SK-N-MC (cell line): ENCODE measurements at regions not wholly inside any gene's neighbourhood (a gene's known extent, or its start where the extent isn't known, plus 50 kb on each side); places are given as distances from the start of the nearest gene placed in this dataset.

Experiments used
- EZH2 ChIP-seq: fragments of 200-600 bp; sonication (generic); IDR thresholded peaks from one replicate; pipeline ENCODE4 v1.6.1; 2017; ENCODE audit warnings: antibody characterized with exemption
- POLR2AphosphoS5 ChIP-seq: IDR thresholded peaks from 2 replicates; pipeline ENCODE4 v1.6.1; 2012; ENCODE audit warnings: mild to moderate bottlenecking, low read depth, low read length, borderline replicate concordance

DNA sequence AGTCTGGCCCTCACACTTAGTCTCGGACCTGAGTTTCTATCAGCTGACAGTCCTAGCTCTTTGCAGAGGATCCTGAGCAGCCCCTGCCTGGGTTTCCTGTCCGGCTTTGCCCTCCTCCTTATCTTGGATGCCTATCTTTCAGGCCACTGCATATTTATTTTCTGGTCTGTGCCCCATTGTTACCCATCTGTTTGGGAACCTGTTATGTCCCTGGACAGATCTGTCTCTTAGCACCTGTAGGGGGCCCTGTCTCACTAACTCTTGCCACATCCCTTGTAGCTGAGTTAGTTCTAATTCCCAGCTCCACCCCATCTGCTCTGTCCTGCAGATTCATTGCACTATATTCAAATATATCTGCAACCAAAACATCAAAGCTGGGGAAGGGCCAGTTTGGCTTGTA lies 514.9 kb upstream of the LCORL start:
- TF ChIP-seq POLR2AphosphoS5 (no peak), EZH2 (no peak)
